Mammary epithelial cell (primary cell): ENCODE measurements at regions not wholly inside any gene's neighbourhood (a gene's known extent, or its start where the extent isn't known, plus 50 kb on each side); places are given as distances from the start of the nearest gene placed in this dataset.

Experiments
- CTCF ChIP-seq, 2 donors: IDR thresholded peaks in 1 of 2; conservative IDR thresholded peaks in 1 of 2; 2 replicates each; pipeline ENCODE4 v1.5.1; 2011 to 2012; ENCODE audit warnings: inconsistent platforms in 2 of 2, low read length in 2 of 2, mild to moderate bottlenecking in 2 of 2, control low read depth in 1 of 2, low read depth in 1 of 2; ENCODE audit not compliant: insufficient read depth in 1 of 2; ENCODE audit errors: extremely low read depth in 1 of 2
- EZH2 ChIP-seq: IDR thresholded peaks from 2 replicates; pipeline ENCODE4 v1.6.1; 2012; ENCODE audit warnings: low read length, inconsistent platforms, borderline replicate concordance

- TF ChIP-seq EZH2 (no peak), CTCF (conservative IDR thresholded peaks at IDR 0.05 in 1 of 2, IDR thresholded peaks at IDR 0.05 in 1 of 2; ENCODE audit: extremely low read depth in 1 of 2, insufficient read depth in 1 of 2, low read depth in 1 of 2, low read length in 2 of 2) (no peak)
Observed at GRCh38 chr20:60221593-60221992, 263.4 kb downstream of the CDH26 start.
